Epithelial cell of proximal tubule (primary cell): ENCODE measurements at regions not wholly inside any gene's neighbourhood (a gene's known extent, or its start where the extent isn't known, plus 50 kb on each side); places are given as distances from the start of the nearest gene placed in this dataset.
A peak's percentile ranks its signal among the peaks of the same experiment; 100 is the strongest.

Source experiments
- DNase-seq: peaks from one replicate; pipeline ENCODE4 v3.0.0-alpha.2; 2011; ENCODE audit warnings: low read depth
- H3K4me3 ChIP-seq: 2 replicates; pipeline ENCODE4 v1.5.1; 2011; ENCODE audit warnings: low read depth, mild to moderate bottlenecking, low read length
- CTCF ChIP-seq: conservative IDR thresholded peaks from 2 replicates; pipeline ENCODE4 v1.5.1; 2012; ENCODE audit warnings: low read depth, mild to moderate bottlenecking, low read length

GRCh38 chr14:42198010-42198409 lies 591.3 kb downstream of the LRFN5 start:
- no peak for DNase-seq
- TF ChIP-seq CTCF = no peak

GRCh38 chr14:42192738-42193653 lies 586.3 kb downstream of the LRFN5 start:
- TF ChIP-seq CTCF = no peak
- H3K4me3 ChIP-seq = no peak overlapping the region
- DNase-seq = peak; percentile 52

More at GRCh38 chr14:42198010-42198409, 591.3 kb downstream of the LRFN5 start:
- H3K4me3 ChIP-seq = no peak overlapping the region

GRCh38 chr14:42190744-42191143 lies 584.1 kb downstream of the LRFN5 start:
- TF ChIP-seq CTCF = no peak
- H3K4me3 ChIP-seq = no peak overlapping the region

GRCh38 chr14:42187846-42188245 lies 581.2 kb downstream of the LRFN5 start:
- no peak for TF ChIP-seq CTCF
- no peak for DNase-seq
- H3K4me3 ChIP-seq = no peak overlapping the region

More at GRCh38 chr14:42190744-42191143, 584.1 kb downstream of the LRFN5 start:
- no peak for DNase-seq

GRCh38 chr14:42185718-42186117 lies 579.0 kb downstream of the LRFN5 start:
- no peak for TF ChIP-seq CTCF
- no peak for DNase-seq
- no peak overlapping the region for H3K4me3 ChIP-seq

- no peak for DNase-seq
- no peak for TF ChIP-seq CTCF
- no peak overlapping the region for H3K4me3 ChIP-seq
These were observed 567.7 kb downstream of the LRFN5 start for GRCh38 chr14:42174357-42174756.

- DNase-seq = no peak
- no peak for TF ChIP-seq CTCF
- no peak overlapping the region for H3K4me3 ChIP-seq
These were observed 566.5 kb downstream of the LRFN5 start for GRCh38 chr14:42173206-42173605.
